HUES6 (cell line): ENCODE measurements at regions not wholly inside any gene's neighbourhood (a gene's known extent, or its start where the extent isn't known, plus 50 kb on each side); places are given as distances from the start of the nearest gene placed in this dataset.

Experiments used
- H3K27ac ChIP-seq: 2 replicates; pipeline ENCODE4 v1.7.0; 2013; ENCODE audit warnings: low read depth, mild to moderate bottlenecking, low read length, inconsistent platforms
- H3K27me3 ChIP-seq: 2 replicates; pipeline ENCODE4 v1.6.1; 2013; ENCODE audit warnings: low read length; ENCODE audit not compliant: control insufficient read depth, insufficient read depth
- H3K36me3 ChIP-seq: 2 replicates; pipeline ENCODE4 v1.6.1; 2013; ENCODE audit warnings: low read length; ENCODE audit not compliant: control insufficient read depth, insufficient read depth
- H3K4me1 ChIP-seq: 2 replicates; pipeline ENCODE4 v1.6.1; 2013; ENCODE audit warnings: low read length; ENCODE audit not compliant: control insufficient read depth, insufficient read depth
- H3K4me3 ChIP-seq: 2 replicates; pipeline ENCODE4 v1.5.1; 2013; ENCODE audit warnings: low read depth, low read length
- H3K9ac ChIP-seq: one replicate; pipeline ENCODE4 v1.6.1; 2013; ENCODE audit warnings: mild to moderate bottlenecking, low read length
- H3K9me3 ChIP-seq: 2 replicates; pipeline ENCODE4 v1.6.1; 2013; ENCODE audit warnings: low read depth, low read length; ENCODE audit not compliant: control insufficient read depth, insufficient read depth

- H3K27me3 ChIP-seq: no peaks in the 10 kb centered on the region
- H3K4me1 ChIP-seq: peaks cover 5% of the 10 kb centered on the region; the same call in 1 of the 2 replicates
- H3K4me3 ChIP-seq: no peak overlapping the region
- H3K36me3 ChIP-seq: no peaks in the 10 kb centered on the region
- H3K9ac ChIP-seq: no peak overlapping the region
- H3K27ac ChIP-seq: no peak overlapping the region
- no peaks in the 10 kb centered on the region for H3K9me3 ChIP-seq
Observed at GRCh38 chr5:15421381-15421780, 78.6 kb upstream of the FBXL7 start.

- Histone ChIP-seq H3K4me3 (no peak overlapping the region), H3K36me3 (no peaks in the 10 kb centered on the region), H3K27ac (no peak overlapping the region), H3K9me3 (no peaks in the 10 kb centered on the region), H3K9ac (no peak overlapping the region), H3K4me1 (no peaks in the 10 kb centered on the region), H3K27me3 (no peaks in the 10 kb centered on the region)
Observed at GRCh38 chr5:15420201-15420600, 79.8 kb upstream of the FBXL7 start.

- no peaks in the 10 kb centered on the region; the same call in 1 of the 2 replicates for H3K9me3 ChIP-seq
- no peaks in the 10 kb centered on the region for H3K27me3 ChIP-seq
- H3K9ac ChIP-seq: no peak overlapping the region
- H3K4me1 ChIP-seq: no peaks in the 10 kb centered on the region
- no peaks in the 10 kb centered on the region for H3K36me3 ChIP-seq
- H3K27ac ChIP-seq: no peak overlapping the region
- H3K4me3 ChIP-seq: no peak overlapping the region
Observed at GRCh38 chr5:15417156-15417555, 82.8 kb upstream of the FBXL7 start.

- Histone ChIP-seq H3K27ac (no peak overlapping the region), H3K4me1 (no peaks in the 10 kb centered on the region), H3K27me3 (no peaks in the 10 kb centered on the region), H3K36me3 (no peaks in the 10 kb centered on the region), H3K9me3 (no peaks in the 10 kb centered on the region), H3K9ac (no peak overlapping the region), H3K4me3 (no peak overlapping the region)
Observed at GRCh38 chr5:15406478-15406877, 93.5 kb upstream of the FBXL7 start.

- H3K27me3 ChIP-seq: no peaks in the 10 kb centered on the region
- H3K9ac ChIP-seq: no peak overlapping the region
- H3K9me3 ChIP-seq: peaks cover 11% of the 10 kb centered on the region
- H3K4me3 ChIP-seq: no peak overlapping the region
- no peak overlapping the region for H3K27ac ChIP-seq
- no peaks in the 10 kb centered on the region for H3K4me1 ChIP-seq
- H3K36me3 ChIP-seq: no peaks in the 10 kb centered on the region
Observed at GRCh38 chr5:15393146-15393545, 106.8 kb upstream of the FBXL7 start.

GRCh38 chr5:15391704-15392397 lies 108.1 kb upstream of the FBXL7 start:
- no peak overlapping the region for H3K9ac ChIP-seq
- peaks cover 11% of the 10 kb centered on the region for H3K9me3 ChIP-seq
- H3K4me1 ChIP-seq: no peaks in the 10 kb centered on the region
- H3K4me3 ChIP-seq: no peak overlapping the region
- H3K27me3 ChIP-seq: no peaks in the 10 kb centered on the region
- no peak overlapping the region for H3K27ac ChIP-seq
- no peaks in the 10 kb centered on the region for H3K36me3 ChIP-seq

GRCh38 chr5:15388866-15389265 lies 111.1 kb upstream of the FBXL7 start:
- Histone ChIP-seq H3K36me3 (no peaks in the 10 kb centered on the region), H3K27ac (no peak overlapping the region), H3K4me3 (no peak overlapping the region), H3K9ac (no peak overlapping the region), H3K27me3 (no peaks in the 10 kb centered on the region), H3K9me3 (no peaks in the 10 kb centered on the region), H3K4me1 (no peaks in the 10 kb centered on the region)

GRCh38 chr5:15387931-15388524 lies 112.0 kb upstream of the FBXL7 start:
- no peaks in the 10 kb centered on the region for H3K36me3 ChIP-seq
- no peak overlapping the region for H3K4me3 ChIP-seq
- no peak overlapping the region for H3K9ac ChIP-seq
- no peaks in the 10 kb centered on the region for H3K27me3 ChIP-seq
- no peak overlapping the region for H3K27ac ChIP-seq
- no peaks in the 10 kb centered on the region for H3K4me1 ChIP-seq
- H3K9me3 ChIP-seq: no peaks in the 10 kb centered on the region

GRCh38 chr5:15386122-15386521 lies 113.9 kb upstream of the FBXL7 start:
- Histone ChIP-seq H3K27me3 (no peaks in the 10 kb centered on the region), H3K9me3 (no peaks in the 10 kb centered on the region), H3K4me3 (no peak overlapping the region), H3K36me3 (no peaks in the 10 kb centered on the region), H3K9ac (no peak overlapping the region), H3K27ac (no peak overlapping the region), H3K4me1 (no peaks in the 10 kb centered on the region)

- H3K27ac ChIP-seq: no peak overlapping the region
- H3K27me3 ChIP-seq: no peaks in the 10 kb centered on the region
- H3K4me1 ChIP-seq: no peaks in the 10 kb centered on the region
- no peaks in the 10 kb centered on the region for H3K36me3 ChIP-seq
- no peaks in the 10 kb centered on the region for H3K9me3 ChIP-seq
- H3K9ac ChIP-seq: no peak overlapping the region
- no peak overlapping the region; the same call in 1 of the 2 replicates for H3K4me3 ChIP-seq
Observed at GRCh38 chr5:15385553-15385952, 114.4 kb upstream of the FBXL7 start.

- H3K27ac ChIP-seq: no peak overlapping the region
- peak overlapping the region; percentile 6; the same call in 1 of the 2 replicates for H3K4me3 ChIP-seq
- H3K27me3 ChIP-seq: no peaks in the 10 kb centered on the region; the same call in 1 of the 2 replicates
- H3K9ac ChIP-seq: no peak overlapping the region
- H3K36me3 ChIP-seq: no peaks in the 10 kb centered on the region
- no peaks in the 10 kb centered on the region for H3K4me1 ChIP-seq
- H3K9me3 ChIP-seq: no peaks in the 10 kb centered on the region
Observed at GRCh38 chr5:15385037-15385436, 114.9 kb upstream of the FBXL7 start.
